OCI-LY1 (cell line): ENCODE measurements at regions not wholly inside any gene's neighbourhood (a gene's known extent, or its start where the extent isn't known, plus 50 kb on each side); places are given as distances from the start of the nearest gene placed in this dataset.

ENCODE experiments used
- H2AFZ ChIP-seq: fragments of 200-600 bp; sonication (generic), shearing (Covaris generic); 2 replicates; pipeline ENCODE4 v1.6.0; 2014; ENCODE audit warnings: antibody characterized with exemption, mild to moderate bottlenecking, low read length
- H3F3A ChIP-seq: fragments of 200-600 bp; sonication (generic), shearing (Covaris generic); 2 replicates; pipeline ENCODE4 v1.6.0; 2014; ENCODE audit warnings: mild to moderate bottlenecking, antibody characterized with exemption, low read length, moderate library complexity; ENCODE audit not compliant: insufficient read depth
- H3K27ac ChIP-seq: fragments of 200-600 bp; sonication (generic); 2 replicates; pipeline ENCODE4 v1.5.1; 2014; ENCODE audit warnings: low read length, mixed run types, mild to moderate bottlenecking, low read depth; ENCODE audit not compliant: poor library complexity, severe bottlenecking
- H3K27me3 ChIP-seq: fragments of 200-600 bp; sonication (generic); 2 replicates; pipeline ENCODE4 v1.6.0; 2014; ENCODE audit warnings: antibody characterized with exemption, mild to moderate bottlenecking, low read length, moderate library complexity; ENCODE audit not compliant: insufficient read depth
- H3K36me3 ChIP-seq: fragments of 200-600 bp; sonication (generic); 2 replicates; pipeline ENCODE4 v1.6.1; 2014; ENCODE audit warnings: mild to moderate bottlenecking, antibody characterized with exemption, low read length, moderate library complexity, mixed read lengths; ENCODE audit not compliant: insufficient read depth
- H3K4me1 ChIP-seq: fragments of 200-600 bp; sonication (generic); 2 replicates; pipeline ENCODE4 v1.5.1; 2014; ENCODE audit warnings: mild to moderate bottlenecking, low read length, moderate library complexity; ENCODE audit not compliant: insufficient read depth, severe bottlenecking
- H3K4me2 ChIP-seq: fragments of 200-600 bp; sonication (generic), shearing (Covaris generic); 2 replicates; pipeline ENCODE4 v1.6.1; 2014; ENCODE audit warnings: low read length
- H3K4me3 ChIP-seq: fragments of 200-600 bp; sonication (generic); 2 replicates; pipeline ENCODE4 v1.5.1; 2014; ENCODE audit warnings: low read length, low read depth, mild to moderate bottlenecking, mixed read lengths; ENCODE audit not compliant: poor library complexity, severe bottlenecking
- H3K79me2 ChIP-seq: fragments of 200-600 bp; shearing (Covaris generic); 2 replicates; pipeline ENCODE4 v1.6.1; 2016; ENCODE audit warnings: mixed run types, low read length, mixed read lengths; ENCODE audit not compliant: insufficient read depth
- H3K9ac ChIP-seq: fragments of 200-600 bp; sonication (generic), shearing (Covaris generic); 2 replicates; pipeline ENCODE4 v1.6.1; 2014; ENCODE audit warnings: mild to moderate bottlenecking, low read length, mixed read lengths
- H3K9me2 ChIP-seq: fragments of 200-600 bp; sonication (generic), shearing (Covaris generic); 2 replicates; pipeline ENCODE4 v1.6.1; 2014; ENCODE audit warnings: low read depth, mild to moderate bottlenecking, low read length, mixed read lengths
- H3K9me3 ChIP-seq: fragments of 200-600 bp; shearing (Covaris generic); 2 replicates; pipeline ENCODE4 v1.6.1; 2014; ENCODE audit warnings: low read length, mixed read lengths
- H4K20me1 ChIP-seq: fragments of 200-600 bp; sonication (generic), shearing (Covaris generic); 2 replicates; pipeline ENCODE4 v1.6.0; 2016; ENCODE audit warnings: mild to moderate bottlenecking, low read length; ENCODE audit not compliant: insufficient read depth
- CTCF ChIP-seq: fragments of 200-600 bp; sonication (generic), shearing (Covaris generic); IDR thresholded peaks from 2 replicates; pipeline ENCODE4 v1.5.1; 2017; ENCODE audit warnings: mild to moderate bottlenecking, antibody characterized with exemption, low read length, moderate library complexity, mixed read lengths
- EZH2 ChIP-seq: fragments of 200-600 bp; sonication (generic), shearing (Covaris generic); IDR thresholded peaks from 2 replicates; pipeline ENCODE4 v1.8.0; 2017; ENCODE audit warnings: borderline replicate concordance, mixed run types, mild to moderate bottlenecking, antibody characterized with exemption, low read length, moderate library complexity, mixed read lengths

- Histone ChIP-seq H2AFZ (no peak overlapping the region), H3F3A (no peaks in the 10 kb centered on the region)
Measured at GRCh38 chr18:30696201-30696600, 346.3 kb downstream of the DSC3 start.

GRCh38 chr18:30694773-30695172 is 347.8 kb downstream of the DSC3 start:
- Histone ChIP-seq H3K9me2 (no peaks in the 10 kb centered on the region), H4K20me1 (no peaks in the 10 kb centered on the region)
- TF ChIP-seq CTCF (no peak), EZH2 (no peak)

More at GRCh38 chr18:30696201-30696600, 346.3 kb downstream of the DSC3 start:
- no peaks in the 10 kb centered on the region for H3K36me3 ChIP-seq
- H3K79me2 ChIP-seq = no peaks in the 10 kb centered on the region
- no peak for TF ChIP-seq EZH2
- no peak for TF ChIP-seq CTCF
- H3K9me3 ChIP-seq = no peaks in the 10 kb centered on the region
- no peak overlapping the region for H3K9ac ChIP-seq
- H3K27ac ChIP-seq = no peak overlapping the region
- H3K9me2 ChIP-seq = no peaks in the 10 kb centered on the region
- no peaks in the 10 kb centered on the region for H3K4me1 ChIP-seq
- H3K4me2 ChIP-seq = no peak overlapping the region
- no peaks in the 10 kb centered on the region for H4K20me1 ChIP-seq
- H3K27me3 ChIP-seq = no peaks in the 10 kb centered on the region
- H3K4me3 ChIP-seq = no peak overlapping the region

GRCh38 chr18:30689216-30689615 is 353.3 kb downstream of the DSC3 start:
- Histone ChIP-seq H3K4me1 (no peaks in the 10 kb centered on the region), H3K27me3 (no peaks in the 10 kb centered on the region), H2AFZ (no peak overlapping the region), H3K36me3 (no peaks in the 10 kb centered on the region), H3K9me2 (no peaks in the 10 kb centered on the region), H3K4me3 (no peak overlapping the region), H3K79me2 (no peaks in the 10 kb centered on the region), H3K4me2 (no peak overlapping the region), H3K27ac (no peak overlapping the region), H3K9me3 (no peaks in the 10 kb centered on the region), H4K20me1 (no peaks in the 10 kb centered on the region), H3K9ac (no peak overlapping the region), H3F3A (no peaks in the 10 kb centered on the region)
- TF ChIP-seq EZH2 (no peak), CTCF (no peak)

More at GRCh38 chr18:30694773-30695172, 347.8 kb downstream of the DSC3 start:
- H3F3A ChIP-seq = no peaks in the 10 kb centered on the region
- no peak overlapping the region for H3K27ac ChIP-seq
- no peaks in the 10 kb centered on the region for H3K4me1 ChIP-seq
- H3K4me2 ChIP-seq = no peak overlapping the region
- H2AFZ ChIP-seq = no peak overlapping the region
- no peaks in the 10 kb centered on the region for H3K27me3 ChIP-seq
- no peak overlapping the region for H3K9ac ChIP-seq
- H3K9me3 ChIP-seq = no peaks in the 10 kb centered on the region
- no peaks in the 10 kb centered on the region for H3K79me2 ChIP-seq
- no peak overlapping the region for H3K4me3 ChIP-seq
- no peaks in the 10 kb centered on the region for H3K36me3 ChIP-seq
